ENCODE measurements at regions not wholly inside any gene's neighbourhood (a gene's known extent, or its start where the extent isn't known, plus 50 kb on each side); places are given as distances from the start of the nearest gene placed in this dataset.

GRCh38 chr5:124620743-124621142 lies 125.7 kb downstream of the ZNF608 start:
- H3K9ac ChIP-seq (ENCODE audit: low read depth in 1 of 2, low read length in 2 of 2), result no peak overlapping the region
- no peak overlapping the region for H3K27ac ChIP-seq (ENCODE audit: low read depth in 1 of 2, low read length in 2 of 2)
- WGBS, result 88% methylated on average over 2 of the region's 2 CpGs
- no peaks in the 10 kb centered on the region for H3K36me3 ChIP-seq (ENCODE audit: control insufficient read depth in 4 of 4, insufficient read depth in 3 of 4, low read depth in 1 of 4, low read length in 3 of 4)
- no peak overlapping the region for H3K4me3 ChIP-seq (ENCODE audit: low read depth in 1 of 3, low read length in 3 of 3)
- TF ChIP-seq, protein P1, sequence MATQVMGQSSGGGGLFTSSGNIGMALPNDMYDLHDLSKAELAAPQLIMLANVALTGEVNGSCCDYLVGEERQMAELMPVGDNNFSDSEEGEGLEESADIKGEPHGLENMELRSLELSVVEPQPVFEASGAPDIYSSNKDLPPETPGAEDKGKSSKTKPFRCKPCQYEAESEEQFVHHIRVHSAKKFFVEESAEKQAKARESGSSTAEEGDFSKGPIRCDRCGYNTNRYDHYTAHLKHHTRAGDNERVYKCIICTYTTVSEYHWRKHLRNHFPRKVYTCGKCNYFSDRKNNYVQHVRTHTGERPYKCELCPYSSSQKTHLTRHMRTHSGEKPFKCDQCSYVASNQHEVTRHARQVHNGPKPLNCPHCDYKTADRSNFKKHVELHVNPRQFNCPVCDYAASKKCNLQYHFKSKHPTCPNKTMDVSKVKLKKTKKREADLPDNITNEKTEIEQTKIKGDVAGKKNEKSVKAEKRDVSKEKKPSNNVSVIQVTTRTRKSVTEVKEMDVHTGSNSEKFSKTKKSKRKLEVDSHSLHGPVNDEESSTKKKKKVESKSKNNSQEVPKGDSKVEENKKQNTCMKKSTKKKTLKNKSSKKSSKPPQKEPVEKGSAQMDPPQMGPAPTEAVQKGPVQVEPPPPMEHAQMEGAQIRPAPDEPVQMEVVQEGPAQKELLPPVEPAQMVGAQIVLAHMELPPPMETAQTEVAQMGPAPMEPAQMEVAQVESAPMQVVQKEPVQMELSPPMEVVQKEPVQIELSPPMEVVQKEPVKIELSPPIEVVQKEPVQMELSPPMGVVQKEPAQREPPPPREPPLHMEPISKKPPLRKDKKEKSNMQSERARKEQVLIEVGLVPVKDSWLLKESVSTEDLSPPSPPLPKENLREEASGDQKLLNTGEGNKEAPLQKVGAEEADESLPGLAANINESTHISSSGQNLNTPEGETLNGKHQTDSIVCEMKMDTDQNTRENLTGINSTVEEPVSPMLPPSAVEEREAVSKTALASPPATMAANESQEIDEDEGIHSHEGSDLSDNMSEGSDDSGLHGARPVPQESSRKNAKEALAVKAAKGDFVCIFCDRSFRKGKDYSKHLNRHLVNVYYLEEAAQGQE (IDR thresholded peaks at IDR 0.05), result no peak
- TF ChIP-seq MAX (IDR thresholded peaks at IDR 0.05) (no peak), GABPA (IDR thresholded peaks at IDR 0.05 in 1 of 2, conservative IDR thresholded peaks at IDR 0.05 in 1 of 2) (no peak)
- H3K27me3 ChIP-seq (ENCODE audit: control insufficient read depth in 4 of 4, insufficient read depth in 4 of 4, low read length in 3 of 4), result no peaks in the 10 kb centered on the region
- no peak for DNase-seq (ENCODE audit: low spot score)
- H3K9me3 ChIP-seq (ENCODE audit: control insufficient read depth in 4 of 4, low read length in 3 of 4), result no peaks in the 10 kb centered on the region
- no peaks in the 10 kb centered on the region for H3K4me1 ChIP-seq (ENCODE audit: control insufficient read depth in 4 of 4, insufficient read depth in 4 of 4, low read length in 3 of 4)

DNA sequence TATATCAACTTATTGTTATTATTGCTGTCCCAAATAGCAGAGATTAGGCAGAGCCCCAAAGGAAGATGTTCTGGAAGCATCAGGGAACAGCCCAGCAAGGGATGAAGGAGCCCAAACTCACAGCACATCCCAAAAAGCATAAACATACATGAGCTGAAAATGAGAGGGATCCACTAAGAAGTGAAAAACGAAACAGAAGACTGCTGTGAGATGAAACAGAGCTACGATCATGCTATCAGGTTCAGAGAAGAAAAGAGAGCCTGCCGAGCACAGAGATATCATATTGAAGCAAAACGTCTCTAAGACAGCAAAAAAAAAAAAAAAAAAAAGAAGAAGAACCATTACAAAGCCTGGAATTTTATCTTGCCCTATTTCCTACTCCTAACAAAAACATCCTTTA lies 127.3 kb downstream of the ZNF608 start:
- no peak for DNase-seq (ENCODE audit: low spot score)
- H3K4me3 ChIP-seq (ENCODE audit: low read depth in 1 of 3, low read length in 3 of 3), result no peak overlapping the region
- no peaks in the 10 kb centered on the region for H3K27me3 ChIP-seq (ENCODE audit: control insufficient read depth in 4 of 4, insufficient read depth in 4 of 4, low read length in 3 of 4)
- no peaks in the 10 kb centered on the region for H3K36me3 ChIP-seq (ENCODE audit: control insufficient read depth in 4 of 4, insufficient read depth in 3 of 4, low read depth in 1 of 4, low read length in 3 of 4)
- no peak overlapping the region for H3K27ac ChIP-seq (ENCODE audit: low read depth in 1 of 2, low read length in 2 of 2)
- no peak overlapping the region for H3K9ac ChIP-seq (ENCODE audit: low read depth in 1 of 2, low read length in 2 of 2)
- no peaks in the 10 kb centered on the region for H3K9me3 ChIP-seq (ENCODE audit: control insufficient read depth in 4 of 4, low read length in 3 of 4)
- H3K4me1 ChIP-seq (ENCODE audit: control insufficient read depth in 4 of 4, insufficient read depth in 4 of 4, low read length in 3 of 4), result no peaks in the 10 kb centered on the region
- no peak for TF ChIP-seq MAX (IDR thresholded peaks at IDR 0.05)
- no peak for TF ChIP-seq EGR1 (IDR thresholded peaks at IDR 0.05; ENCODE audit: low read depth in 2 of 2)
- TF ChIP-seq NR2F2 (IDR thresholded peaks at IDR 0.05), result no peak
- TF ChIP-seq ATF3 (IDR thresholded peaks at IDR 0.05), result no peak
- TF ChIP-seq, protein P2, sequence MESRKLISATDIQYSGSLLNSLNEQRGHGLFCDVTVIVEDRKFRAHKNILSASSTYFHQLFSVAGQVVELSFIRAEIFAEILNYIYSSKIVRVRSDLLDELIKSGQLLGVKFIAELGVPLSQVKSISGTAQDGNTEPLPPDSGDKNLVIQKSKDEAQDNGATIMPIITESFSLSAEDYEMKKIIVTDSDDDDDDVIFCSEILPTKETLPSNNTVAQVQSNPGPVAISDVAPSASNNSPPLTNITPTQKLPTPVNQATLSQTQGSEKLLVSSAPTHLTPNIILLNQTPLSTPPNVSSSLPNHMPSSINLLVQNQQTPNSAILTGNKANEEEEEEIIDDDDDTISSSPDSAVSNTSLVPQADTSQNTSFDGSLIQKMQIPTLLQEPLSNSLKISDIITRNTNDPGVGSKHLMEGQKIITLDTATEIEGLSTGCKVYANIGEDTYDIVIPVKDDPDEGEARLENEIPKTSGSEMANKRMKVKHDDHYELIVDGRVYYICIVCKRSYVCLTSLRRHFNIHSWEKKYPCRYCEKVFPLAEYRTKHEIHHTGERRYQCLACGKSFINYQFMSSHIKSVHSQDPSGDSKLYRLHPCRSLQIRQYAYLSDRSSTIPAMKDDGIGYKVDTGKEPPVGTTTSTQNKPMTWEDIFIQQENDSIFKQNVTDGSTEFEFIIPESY (IDR thresholded peaks at IDR 0.05), result no peak
- no peak for TF ChIP-seq JUND (IDR thresholded peaks at IDR 0.05)
- TF ChIP-seq GABPA (IDR thresholded peaks at IDR 0.05 in 1 of 2, conservative IDR thresholded peaks at IDR 0.05 in 1 of 2), result no peak
- no peak for TF ChIP-seq HNF4A (conservative IDR thresholded peaks at IDR 0.05)
- TF ChIP-seq HNF4G (IDR thresholded peaks at IDR 0.05), result no peak
- TF ChIP-seq TAF1 (conservative IDR thresholded peaks at IDR 0.05), result no peak
- TF ChIP-seq RXRA (IDR thresholded peaks at IDR 0.05), result no peak
- TF ChIP-seq YY1 (IDR thresholded peaks at IDR 0.05), result no peak
- no peak for TF ChIP-seq FOXA1 (IDR thresholded peaks at IDR 0.05)
- WGBS, result 78% methylated on average over 4 of the region's 4 CpGs
